ENCODE measurements at regions not wholly inside any gene's neighbourhood (a gene's known extent, or its start where the extent isn't known, plus 50 kb on each side); places are given as distances from the start of the nearest gene placed in this dataset.
A peak's percentile ranks its signal among the peaks of the same experiment; 100 is the strongest.

DNA sequence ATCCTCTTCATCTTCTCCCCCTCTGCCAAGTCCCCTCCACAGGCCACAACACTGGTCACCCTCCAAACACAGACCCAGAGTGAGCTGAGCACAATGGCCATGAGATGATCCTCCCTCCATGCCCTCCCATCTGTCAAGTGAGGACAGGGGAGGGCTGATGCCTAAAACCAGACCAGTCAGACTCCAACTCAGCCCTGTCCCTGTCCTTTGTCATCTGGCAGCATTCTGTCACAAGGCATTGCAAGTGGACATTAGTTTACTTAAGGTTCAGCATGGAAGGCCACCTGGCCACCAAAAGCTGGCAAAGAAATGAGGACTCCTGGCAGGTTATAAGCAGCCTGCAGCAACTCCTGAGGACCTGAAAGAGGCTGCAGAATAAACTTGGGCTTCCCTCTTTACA, 136.2 kb upstream of the SLC30A5 start:
- no peak for DNase-seq

DNA sequence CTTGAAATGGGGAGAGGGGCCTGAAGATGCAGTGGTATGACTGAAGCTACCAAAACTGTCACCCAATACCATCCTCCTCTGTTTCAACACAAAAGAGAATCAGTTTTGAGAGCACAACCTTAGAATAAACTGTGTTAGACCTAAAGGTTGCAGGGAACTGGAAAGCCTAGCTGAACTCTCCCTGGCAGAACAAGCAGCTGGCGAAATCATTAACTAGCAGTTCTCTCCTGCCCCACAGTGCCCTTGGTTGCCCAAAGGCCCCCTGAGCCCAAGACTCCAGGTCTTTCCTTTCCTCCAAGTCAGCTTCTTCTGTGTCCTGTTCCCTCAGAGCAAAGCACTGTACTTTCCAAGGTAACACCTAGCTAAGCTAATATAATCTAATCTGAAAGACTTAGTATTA, 135.4 kb upstream of the SLC30A5 start:
- DNase-seq: no peak

DNA sequence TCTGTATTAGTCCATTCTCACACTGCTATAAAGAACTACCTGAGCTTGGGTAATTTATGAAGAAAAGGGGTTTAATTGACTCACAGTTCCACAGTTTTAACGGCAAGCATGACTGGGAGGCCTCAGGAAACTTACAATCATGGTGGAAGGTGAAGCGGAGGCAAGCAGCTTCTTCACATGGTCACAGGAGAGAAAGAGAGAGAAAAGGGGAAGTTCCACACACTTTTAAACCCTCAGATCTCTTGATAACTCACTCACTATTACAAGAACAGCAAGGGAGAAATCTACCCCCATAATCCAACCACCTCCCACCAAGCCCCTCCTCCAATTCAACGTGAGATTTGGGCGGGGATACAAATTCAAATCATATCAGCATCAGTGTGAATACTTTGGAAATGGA, 133.4 kb upstream of the SLC30A5 start:
- DNase-seq: no peak

DNA sequence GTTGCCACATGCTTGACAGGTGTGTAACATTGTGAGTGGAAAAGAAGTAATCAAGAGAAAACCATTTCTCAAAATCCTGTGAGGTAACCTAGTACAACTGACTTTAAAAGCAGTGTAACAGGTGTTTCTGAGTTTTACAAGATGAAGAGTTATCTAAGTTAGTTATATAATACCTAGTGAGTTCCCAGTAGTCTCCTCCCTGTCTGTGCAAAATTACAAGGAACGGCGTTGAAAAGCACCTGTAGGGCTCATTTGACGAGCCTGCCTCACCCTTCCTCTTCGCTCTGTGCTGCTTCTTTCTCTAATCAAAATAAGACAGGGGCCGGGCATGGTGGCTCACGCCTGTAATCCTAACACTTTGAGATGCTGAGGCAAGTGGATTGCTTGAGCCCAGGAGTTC, 132.9 kb upstream of the SLC30A5 start:
- no peak for DNase-seq

DNA sequence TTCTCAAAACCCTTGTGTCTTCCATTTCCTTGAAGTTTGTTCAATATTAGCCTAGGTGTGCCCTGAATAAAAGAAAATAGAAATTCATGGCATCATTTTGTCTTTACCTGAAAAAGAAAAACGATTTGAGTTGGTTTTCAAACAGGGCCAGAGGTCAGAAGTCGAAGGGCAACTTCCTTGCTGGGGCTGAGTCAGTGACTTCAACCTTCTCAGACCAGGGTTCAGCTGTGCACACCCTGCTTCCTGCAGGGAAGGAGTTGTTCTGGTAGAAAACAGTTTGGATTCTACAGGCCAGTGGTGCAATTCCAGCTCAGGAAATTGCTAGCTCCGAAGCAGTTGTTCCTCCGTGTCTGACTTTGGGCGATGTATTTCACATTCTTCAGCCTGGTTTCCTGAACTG, 132.1 kb upstream of the SLC30A5 start:
- DNase-seq: no peak

GRCh38 chr5:68962757-68963484, 130.9 kb upstream of the SLC30A5 start:
- DNase-seq: peak; percentile 23

GRCh38 chr5:68964679-68965078, 129.1 kb upstream of the SLC30A5 start:
- DNase-seq: no peak

DNA sequence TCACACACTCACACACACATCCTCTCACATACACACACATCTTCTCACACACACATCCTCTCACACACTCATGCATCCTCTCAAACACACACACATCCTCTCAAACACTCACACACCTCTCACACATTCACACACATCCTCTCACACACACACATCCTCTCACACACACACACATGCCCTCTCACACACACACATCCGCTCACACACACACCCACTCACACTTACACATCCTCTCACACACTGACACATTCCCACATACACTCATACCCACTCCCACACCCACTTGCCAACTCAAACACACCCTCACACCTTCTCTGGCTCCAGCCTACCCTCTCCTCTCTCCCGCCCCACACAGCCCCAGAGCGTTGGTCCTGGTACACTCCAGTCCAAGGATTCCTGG, 127.9 kb upstream of the SLC30A5 start:
- no peak for DNase-seq

DNA sequence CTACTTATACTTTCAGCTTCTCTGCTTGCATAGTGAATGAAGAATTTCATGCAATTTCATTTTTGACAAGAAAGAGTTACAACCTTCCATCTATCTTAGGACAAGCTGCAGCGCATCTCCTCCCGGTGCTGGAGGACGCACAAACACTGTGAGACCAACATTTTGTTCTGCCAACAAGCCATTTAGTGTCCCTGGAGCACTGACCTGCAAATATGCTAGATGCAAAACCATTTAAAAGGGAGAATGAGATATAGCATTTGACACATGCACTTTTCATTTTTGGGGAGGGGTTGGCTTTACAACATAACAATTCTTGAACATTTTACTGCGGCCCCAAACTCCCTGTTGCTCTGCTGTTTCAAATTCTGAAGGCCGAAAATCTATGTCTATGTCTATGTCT, 127.2 kb upstream of the SLC30A5 start:
- DNase-seq: no peak

GRCh38 chr5:68968429-68968828, 125.4 kb upstream of the SLC30A5 start:
- no peak for DNase-seq

- DNase-seq: no peak
Measured at GRCh38 chr5:68970617-68971016, 123.2 kb upstream of the SLC30A5 start.

GRCh38 chr5:68973696-68974095, 120.1 kb upstream of the SLC30A5 start:
- DNase-seq: no peak

DNA sequence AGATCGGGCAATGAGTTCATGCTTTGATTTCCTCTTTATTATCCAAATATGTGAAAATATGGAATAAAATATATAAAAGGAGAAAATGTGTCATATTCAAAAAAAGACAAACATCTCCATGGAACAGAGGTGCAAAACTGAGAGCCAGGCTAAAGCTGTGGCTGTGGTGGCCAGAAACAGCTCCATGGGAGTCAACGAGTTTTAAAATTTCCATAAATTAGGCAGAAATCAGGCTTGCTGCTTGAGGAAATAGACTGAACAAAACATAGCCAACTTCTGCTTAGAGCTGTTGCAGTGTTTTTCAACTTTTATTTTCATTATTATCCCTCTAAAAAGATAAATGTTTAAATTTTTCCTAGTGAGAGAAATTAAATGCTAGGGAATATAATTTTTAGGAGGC, 110.8 kb upstream of the SLC30A5 start:
- no peak for DNase-seq

DNA sequence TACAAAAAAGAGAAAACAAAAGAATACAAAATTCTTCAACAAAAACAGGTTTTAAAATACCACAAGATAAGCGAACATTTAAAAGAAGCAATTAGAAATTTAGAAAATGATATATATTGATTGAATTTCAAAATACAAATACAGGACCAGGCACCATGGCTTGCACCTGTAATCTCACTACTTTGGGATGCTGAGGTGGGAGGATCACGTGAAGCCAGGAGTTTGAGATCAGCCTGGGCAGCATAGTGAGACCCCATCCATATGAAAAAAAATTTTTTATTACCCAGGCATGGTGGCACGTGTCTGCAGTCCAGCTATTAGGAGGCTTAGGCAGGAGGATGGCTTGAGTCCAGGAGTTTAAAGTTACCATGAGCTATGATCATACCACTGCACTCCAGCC, 109.9 kb upstream of the SLC30A5 start:
- DNase-seq: no peak

- no peak for DNase-seq
Measured at GRCh38 chr5:68991279-68992084, 102.3 kb upstream of the SLC30A5 start.

DNA sequence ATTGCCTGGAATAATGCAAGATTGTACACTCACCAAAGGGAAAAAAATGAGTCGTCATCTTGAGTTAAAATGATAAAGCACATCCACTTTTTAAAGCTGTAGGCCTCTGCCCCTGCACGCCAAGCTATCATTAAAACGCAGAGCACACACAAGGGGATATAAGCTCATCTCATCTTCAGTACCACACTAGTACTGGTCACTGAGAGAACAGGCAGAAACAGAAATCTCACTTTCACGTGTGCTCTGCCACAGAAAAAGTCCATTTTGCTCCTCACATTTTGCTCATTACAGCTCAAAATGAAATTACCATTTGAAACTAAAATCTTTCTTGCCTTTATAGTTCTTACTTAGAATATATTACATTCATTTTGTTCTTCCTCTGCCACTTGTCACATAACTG, 99.2 kb upstream of the SLC30A5 start:
- no peak for DNase-seq

DNA sequence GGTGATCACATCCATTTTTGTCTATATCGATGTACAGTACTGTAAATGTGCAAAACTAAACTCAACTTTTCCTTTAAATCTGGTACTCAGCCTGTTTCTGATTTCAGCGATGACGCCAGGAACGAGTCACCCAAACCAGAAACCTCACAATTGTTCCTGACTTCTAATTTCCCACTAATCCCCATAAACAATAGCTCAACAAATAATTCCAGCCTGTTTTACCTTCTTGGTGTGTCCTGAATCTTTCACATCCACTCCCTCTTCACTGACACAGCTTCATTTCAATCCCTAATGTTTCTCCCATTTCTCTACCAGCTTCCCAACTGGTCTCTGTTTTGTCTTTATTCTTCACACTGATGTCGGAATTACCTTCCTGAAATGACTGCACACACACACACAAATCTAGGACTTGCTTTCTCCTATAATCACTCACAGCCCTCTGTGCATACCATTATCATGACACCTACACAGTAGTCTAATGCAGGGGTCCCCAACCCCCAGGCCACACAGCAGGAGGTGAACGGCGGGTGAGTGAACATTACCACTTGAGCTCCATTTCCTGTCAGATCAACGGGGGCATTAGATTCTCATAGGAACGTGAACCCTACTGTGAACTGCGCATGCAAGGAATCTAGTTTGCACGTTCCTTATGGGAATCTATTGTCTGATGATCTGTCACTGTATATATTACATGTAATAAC, 97.8 kb upstream of the SLC30A5 start:
- no peak for DNase-seq

DNA sequence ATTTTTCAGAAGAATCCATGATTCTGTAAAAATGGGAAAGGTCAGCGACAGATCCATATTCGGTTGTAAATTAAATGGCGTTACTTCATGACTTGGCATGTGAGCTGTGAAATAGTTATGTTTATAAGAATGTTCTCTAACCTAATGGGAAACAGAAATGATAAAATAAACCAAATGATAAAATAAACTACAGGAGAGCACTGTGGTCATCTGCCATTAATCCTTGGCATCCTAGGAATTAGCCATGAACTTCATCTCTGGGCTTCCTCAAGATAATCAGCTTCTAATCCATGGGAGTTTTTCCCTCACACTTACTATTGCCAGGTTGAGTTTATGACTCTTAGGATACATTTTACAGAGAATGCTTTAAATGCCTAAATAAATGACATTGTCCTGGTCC, 94.6 kb upstream of the SLC30A5 start:
- no peak for DNase-seq

DNA sequence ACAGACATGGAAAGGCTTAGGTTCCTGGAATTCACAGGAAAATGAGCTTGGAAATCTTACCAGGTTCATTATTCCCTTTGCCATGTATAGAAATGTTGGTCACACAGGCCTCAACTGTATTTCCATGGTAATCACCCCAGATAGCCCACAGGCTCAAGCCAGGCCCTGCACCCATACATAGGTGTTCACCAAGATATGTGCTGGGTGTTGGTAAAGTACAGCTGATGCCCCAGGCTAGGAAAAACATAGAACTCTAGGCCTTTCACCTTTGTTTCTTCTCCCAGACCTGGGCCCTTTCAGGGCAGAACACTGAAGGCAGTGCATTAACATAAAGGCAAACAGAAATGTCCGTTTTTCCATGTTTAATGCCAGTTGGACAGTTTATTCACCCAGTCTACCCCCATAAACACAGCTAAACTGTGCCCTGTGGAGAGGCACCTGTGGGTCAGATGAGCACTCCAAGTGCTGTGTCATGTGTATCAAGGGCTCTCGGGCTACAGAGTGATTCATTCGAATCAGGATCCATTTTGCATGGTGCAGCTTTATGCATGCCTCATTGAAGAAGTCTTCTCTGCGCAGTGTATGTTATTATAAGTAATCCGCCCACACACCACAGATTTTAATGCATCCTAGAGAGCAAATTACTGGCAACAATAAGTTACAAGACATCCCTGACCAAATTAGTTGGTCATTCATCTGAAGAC, 93.4 kb upstream of the SLC30A5 start:
- DNase-seq: no peak

DNA sequence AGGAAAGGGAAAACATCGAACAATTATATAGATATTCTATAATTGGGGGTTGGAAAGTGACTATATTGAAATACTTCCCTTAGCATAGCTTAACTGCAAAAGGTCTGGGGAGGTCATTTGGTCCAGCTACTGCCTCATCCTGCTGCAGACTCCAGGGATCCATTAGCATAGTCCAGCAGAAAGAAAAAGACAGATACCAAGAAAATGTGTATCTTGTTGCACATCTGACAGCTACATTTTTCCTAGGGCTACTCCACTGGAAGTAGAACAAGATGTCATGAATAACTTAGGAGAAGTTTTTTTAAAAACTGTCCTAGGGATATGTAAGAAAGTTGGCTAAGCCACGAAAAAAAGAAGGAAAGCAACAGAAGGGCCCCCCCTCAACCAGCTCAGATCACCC, 92.9 kb upstream of the SLC30A5 start:
- no peak for DNase-seq

DNA sequence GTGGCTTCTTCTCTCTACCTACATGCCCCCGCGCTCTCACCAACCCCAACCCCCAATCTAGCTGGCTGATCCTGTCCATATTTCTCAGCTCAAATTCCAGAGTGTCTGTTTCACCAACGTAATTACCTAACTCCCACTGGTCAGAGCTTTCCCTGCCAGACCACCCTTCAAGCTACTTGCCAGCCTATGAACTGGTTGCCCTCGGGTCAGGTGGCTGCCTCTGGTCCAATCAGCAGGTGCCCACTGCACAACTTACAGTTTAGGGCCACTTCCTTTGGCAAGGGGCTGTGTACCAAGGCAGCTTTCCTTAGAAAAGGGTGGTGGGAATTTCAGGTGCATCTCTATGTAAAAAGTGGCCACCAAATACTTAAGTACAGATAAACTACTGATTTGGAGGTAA, 92.2 kb upstream of the SLC30A5 start:
- DNase-seq: no peak

- DNase-seq: no peak
Measured at GRCh38 chr5:69004127-69004526, 89.7 kb upstream of the SLC30A5 start.

- DNase-seq: no peak
Measured at GRCh38 chr5:69004676-69005075, 89.1 kb upstream of the SLC30A5 start.
